ENCODE measurements at regions not wholly inside any gene's neighbourhood (a gene's known extent, or its start where the extent isn't known, plus 50 kb on each side); places are given as distances from the start of the nearest gene placed in this dataset.

- H3K4me1 Mint-ChIP-seq (ENCODE audit: low read depth): no peaks in the 10 kb centered on the region
- no peaks in the 10 kb centered on the region for H3K36me3 Mint-ChIP-seq (ENCODE audit: low read depth)
- H3K27me3 Mint-ChIP-seq: no peaks in the 10 kb centered on the region
- no peak overlapping the region for H3K27ac Mint-ChIP-seq
- H3K4me3 Mint-ChIP-seq: no peak overlapping the region
- H3K9me3 Mint-ChIP-seq: peaks cover 5% of the 10 kb centered on the region
Measured at GRCh38 chr14:86897224-86897623, 1095.8 kb downstream of the GALC start.

- no peak overlapping the region for H3K4me3 Mint-ChIP-seq
- peaks cover 5% of the 10 kb centered on the region for H3K9me3 Mint-ChIP-seq
- no peaks in the 10 kb centered on the region for H3K36me3 Mint-ChIP-seq (ENCODE audit: low read depth)
- no peak overlapping the region for H3K27ac Mint-ChIP-seq
- no peaks in the 10 kb centered on the region for H3K4me1 Mint-ChIP-seq (ENCODE audit: low read depth)
- no peaks in the 10 kb centered on the region for H3K27me3 Mint-ChIP-seq
Measured at GRCh38 chr14:86896701-86897100, 1096.3 kb downstream of the GALC start.

GRCh38 chr14:86892152-86892956 is 1100.6 kb downstream of the GALC start:
- Mint-ChIP-seq H3K4me1 (ENCODE audit: low read depth) (no peaks in the 10 kb centered on the region), H3K27ac (no peak overlapping the region), H3K9me3 (peaks cover 16% of the 10 kb centered on the region), H3K4me3 (no peak overlapping the region), H3K27me3 (no peaks in the 10 kb centered on the region), H3K36me3 (ENCODE audit: low read depth) (no peaks in the 10 kb centered on the region)

- Mint-ChIP-seq H3K4me1 (ENCODE audit: low read depth) (no peaks in the 10 kb centered on the region), H3K27ac (no peak overlapping the region), H3K27me3 (no peaks in the 10 kb centered on the region), H3K36me3 (ENCODE audit: low read depth) (no peaks in the 10 kb centered on the region), H3K9me3 (peaks cover 11% of the 10 kb centered on the region), H3K4me3 (no peak overlapping the region)
Measured at GRCh38 chr14:86885280-86885679, 1107.7 kb downstream of the GALC start.

- Mint-ChIP-seq H3K27me3 (no peaks in the 10 kb centered on the region), H3K9me3 (peaks cover 4% of the 10 kb centered on the region), H3K4me3 (no peak overlapping the region), H3K4me1 (ENCODE audit: low read depth) (no peaks in the 10 kb centered on the region), H3K36me3 (ENCODE audit: low read depth) (no peaks in the 10 kb centered on the region), H3K27ac (no peak overlapping the region)
Measured at GRCh38 chr14:86884498-86884897, 1108.5 kb downstream of the GALC start.

- H3K4me1 Mint-ChIP-seq (ENCODE audit: low read depth): no peaks in the 10 kb centered on the region
- H3K9me3 Mint-ChIP-seq: peaks cover 4% of the 10 kb centered on the region
- H3K4me3 Mint-ChIP-seq: no peak overlapping the region
- no peaks in the 10 kb centered on the region for H3K27me3 Mint-ChIP-seq
- no peaks in the 10 kb centered on the region for H3K36me3 Mint-ChIP-seq (ENCODE audit: low read depth)
- H3K27ac Mint-ChIP-seq: no peak overlapping the region
Measured at GRCh38 chr14:86882818-86883217, 1110.2 kb downstream of the GALC start.

GRCh38 chr14:86865934-86866333 is 1127.0 kb downstream of the GALC start:
- Mint-ChIP-seq H3K4me3 (no peak overlapping the region), H3K4me1 (ENCODE audit: low read depth) (no peaks in the 10 kb centered on the region), H3K27ac (no peak overlapping the region), H3K36me3 (ENCODE audit: low read depth) (no peaks in the 10 kb centered on the region), H3K9me3 (peaks cover 2% of the 10 kb centered on the region), H3K27me3 (no peaks in the 10 kb centered on the region)

GRCh38 chr14:86858591-86858990 is 1134.4 kb downstream of the GALC start:
- Mint-ChIP-seq H3K4me1 (ENCODE audit: low read depth) (no peaks in the 10 kb centered on the region), H3K36me3 (ENCODE audit: low read depth) (no peaks in the 10 kb centered on the region), H3K27ac (no peak overlapping the region), H3K4me3 (no peak overlapping the region), H3K27me3 (no peaks in the 10 kb centered on the region), H3K9me3 (peaks cover 6% of the 10 kb centered on the region)

- Mint-ChIP-seq H3K27me3 (no peaks in the 10 kb centered on the region), H3K36me3 (ENCODE audit: low read depth) (no peaks in the 10 kb centered on the region), H3K27ac (no peak overlapping the region), H3K4me1 (ENCODE audit: low read depth) (no peaks in the 10 kb centered on the region), H3K9me3 (peaks cover 11% of the 10 kb centered on the region), H3K4me3 (no peak overlapping the region)
Measured at GRCh38 chr14:86858031-86858430, 1135.0 kb downstream of the GALC start.

- Mint-ChIP-seq H3K9me3 (peaks cover 11% of the 10 kb centered on the region), H3K27me3 (no peaks in the 10 kb centered on the region), H3K27ac (no peak overlapping the region), H3K4me3 (no peak overlapping the region), H3K4me1 (ENCODE audit: low read depth) (no peaks in the 10 kb centered on the region), H3K36me3 (ENCODE audit: low read depth) (no peaks in the 10 kb centered on the region)
Measured at GRCh38 chr14:86852530-86852929, 1140.5 kb downstream of the GALC start.

- Mint-ChIP-seq H3K36me3 (ENCODE audit: low read depth) (no peaks in the 10 kb centered on the region), H3K9me3 (peaks cover 3% of the 10 kb centered on the region), H3K27me3 (no peaks in the 10 kb centered on the region), H3K4me3 (no peak overlapping the region), H3K27ac (no peak overlapping the region), H3K4me1 (ENCODE audit: low read depth) (no peaks in the 10 kb centered on the region)
Measured at GRCh38 chr14:86847140-86847539, 1145.8 kb downstream of the GALC start.

GRCh38 chr14:86838363-86838762 is 1154.6 kb downstream of the GALC start:
- no peak overlapping the region for H3K27ac Mint-ChIP-seq
- no peaks in the 10 kb centered on the region for H3K27me3 Mint-ChIP-seq
- H3K9me3 Mint-ChIP-seq: peaks cover 3% of the 10 kb centered on the region
- no peaks in the 10 kb centered on the region for H3K4me1 Mint-ChIP-seq (ENCODE audit: low read depth)
- no peak overlapping the region for H3K4me3 Mint-ChIP-seq
- no peaks in the 10 kb centered on the region for H3K36me3 Mint-ChIP-seq (ENCODE audit: low read depth)

- Mint-ChIP-seq H3K4me1 (ENCODE audit: low read depth) (no peaks in the 10 kb centered on the region), H3K9me3 (peaks cover 15% of the 10 kb centered on the region), H3K4me3 (no peak overlapping the region), H3K27ac (no peak overlapping the region), H3K36me3 (ENCODE audit: low read depth) (no peaks in the 10 kb centered on the region), H3K27me3 (no peaks in the 10 kb centered on the region)
Measured at GRCh38 chr14:86826661-86827060, 1166.3 kb downstream of the GALC start.

GRCh38 chr14:86824167-86824566 is 1168.8 kb downstream of the GALC start:
- peaks cover 15% of the 10 kb centered on the region for H3K9me3 Mint-ChIP-seq
- H3K4me1 Mint-ChIP-seq (ENCODE audit: low read depth): no peaks in the 10 kb centered on the region
- no peaks in the 10 kb centered on the region for H3K27me3 Mint-ChIP-seq
- H3K4me3 Mint-ChIP-seq: no peak overlapping the region
- H3K27ac Mint-ChIP-seq: no peak overlapping the region
- H3K36me3 Mint-ChIP-seq (ENCODE audit: low read depth): no peaks in the 10 kb centered on the region

GRCh38 chr14:86823581-86823980 is 1169.4 kb downstream of the GALC start:
- Mint-ChIP-seq H3K4me3 (no peak overlapping the region), H3K36me3 (ENCODE audit: low read depth) (no peaks in the 10 kb centered on the region), H3K27me3 (no peaks in the 10 kb centered on the region), H3K4me1 (ENCODE audit: low read depth) (no peaks in the 10 kb centered on the region), H3K9me3 (peaks cover 15% of the 10 kb centered on the region), H3K27ac (no peak overlapping the region)

GRCh38 chr14:86815341-86815740 is 1177.6 kb downstream of the GALC start:
- Mint-ChIP-seq H3K4me1 (ENCODE audit: low read depth) (no peaks in the 10 kb centered on the region), H3K4me3 (no peak overlapping the region), H3K27me3 (no peaks in the 10 kb centered on the region), H3K27ac (no peak overlapping the region), H3K9me3 (peaks cover 18% of the 10 kb centered on the region), H3K36me3 (ENCODE audit: low read depth) (no peaks in the 10 kb centered on the region)

All from stimulated activated naive CD8-positive, alpha-beta T cell treated with anti-CD3 and anti-CD28 coated beads, Interleukin-15, Interleukin-2, amounts not matched to agents 100 ng/mL and 50 ng/mL, for 24 hours (primary cell).